ENCODE measurements at regions not wholly inside any gene's neighbourhood (a gene's known extent, or its start where the extent isn't known, plus 50 kb on each side); places are given as distances from the start of the nearest gene placed in this dataset.

DNA sequence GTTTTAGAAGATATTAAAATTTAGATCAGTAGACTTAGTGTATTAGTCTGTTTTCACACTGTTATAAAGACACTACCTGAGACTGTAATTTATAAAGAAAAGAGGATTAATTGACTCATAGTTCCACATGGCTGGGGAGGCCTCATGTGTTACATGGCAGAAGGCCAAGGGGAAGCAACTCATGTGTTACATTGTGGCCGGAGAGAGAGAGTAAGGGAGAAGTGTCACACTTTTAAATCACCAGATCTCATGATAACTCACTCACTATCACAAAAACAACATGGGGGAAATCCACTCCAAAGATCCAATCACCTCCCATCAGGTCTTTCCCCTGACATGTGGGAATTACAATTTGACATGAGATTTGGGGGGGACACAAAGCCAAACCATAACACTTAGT lies 1159.7 kb upstream of the PCDH7 start:
- TF ChIP-seq, protein P1, sequence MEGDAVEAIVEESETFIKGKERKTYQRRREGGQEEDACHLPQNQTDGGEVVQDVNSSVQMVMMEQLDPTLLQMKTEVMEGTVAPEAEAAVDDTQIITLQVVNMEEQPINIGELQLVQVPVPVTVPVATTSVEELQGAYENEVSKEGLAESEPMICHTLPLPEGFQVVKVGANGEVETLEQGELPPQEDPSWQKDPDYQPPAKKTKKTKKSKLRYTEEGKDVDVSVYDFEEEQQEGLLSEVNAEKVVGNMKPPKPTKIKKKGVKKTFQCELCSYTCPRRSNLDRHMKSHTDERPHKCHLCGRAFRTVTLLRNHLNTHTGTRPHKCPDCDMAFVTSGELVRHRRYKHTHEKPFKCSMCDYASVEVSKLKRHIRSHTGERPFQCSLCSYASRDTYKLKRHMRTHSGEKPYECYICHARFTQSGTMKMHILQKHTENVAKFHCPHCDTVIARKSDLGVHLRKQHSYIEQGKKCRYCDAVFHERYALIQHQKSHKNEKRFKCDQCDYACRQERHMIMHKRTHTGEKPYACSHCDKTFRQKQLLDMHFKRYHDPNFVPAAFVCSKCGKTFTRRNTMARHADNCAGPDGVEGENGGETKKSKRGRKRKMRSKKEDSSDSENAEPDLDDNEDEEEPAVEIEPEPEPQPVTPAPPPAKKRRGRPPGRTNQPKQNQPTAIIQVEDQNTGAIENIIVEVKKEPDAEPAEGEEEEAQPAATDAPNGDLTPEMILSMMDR (conservative IDR thresholded peaks at IDR 0.05; ENCODE audit: low read length): no peak
- no peak for TF ChIP-seq EZH2phosphoT487 (IDR thresholded peaks at IDR 0.05; ENCODE audit: borderline replicate concordance, low read depth, low read length)
